Sigmoid colon (tissue), 6 donors: ENCODE measurements at regions not wholly inside any gene's neighbourhood (a gene's known extent, or its start where the extent isn't known, plus 50 kb on each side); places are given as distances from the start of the nearest gene placed in this dataset.

Source experiments
- DNase-seq: peaks from one replicate; pipeline ENCODE4 v3.0.0-alpha.2; 2019
- H3K27ac ChIP-seq, 4 donors: fragments of 200-600 bp; sonication (generic); one replicate each; pipeline ENCODE4 v1.5.1; 2016 to 2019; ENCODE audit warnings: mild to moderate bottlenecking in 1 of 4
- H3K27me3 ChIP-seq, 3 donors: fragments of 200-600 bp; sonication (generic); one replicate each; pipeline ENCODE4 v1.5.1; 2019; ENCODE audit warnings: mild to moderate bottlenecking in 1 of 3
- H3K36me3 ChIP-seq, 4 donors: fragments of 200-600 bp; sonication (generic); one replicate each; pipeline ENCODE4 v1.5.1; 2016 to 2019
- H3K4me1 ChIP-seq, 4 donors: fragments of 200-600 bp; sonication (generic); one replicate each; pipeline ENCODE4 v1.5.1; 2017 to 2019
- H3K4me3 ChIP-seq, 4 donors: fragments of 200-600 bp; sonication (generic); one replicate each; pipeline ENCODE4 v1.5.1; 2017 to 2019; ENCODE audit warnings: mild to moderate bottlenecking in 2 of 4, moderate library complexity in 1 of 4
- H3K9me3 ChIP-seq, 4 donors: fragments of 200-600 bp in 3 of 4; sonication (generic) in 3 of 4; one replicate each; pipeline versions ENCODE4 v1.5.1 to v1.6.1; 2013 to 2019
- CTCF ChIP-seq, 4 experiments: fragments of 450-650 bp in 3 of 4; fragments of 200-600 bp in 1 of 4; IDR thresholded peaks; one replicate each; pipeline ENCODE4 v1.5.1; 2016 to 2019; ENCODE audit warnings: antibody characterized with exemption in 4 of 4, mild to moderate bottlenecking in 3 of 4, moderate library complexity in 2 of 4
- EP300 ChIP-seq, 4 donors: sonication (generic); formaldehyde crosslinking; IDR thresholded peaks; one replicate each; pipeline ENCODE4 v1.6.1; 2017; ENCODE audit warnings: antibody characterized with exemption in 4 of 4
- POLR2A ChIP-seq, 2 donors: fragments of 450-650 bp; IDR thresholded peaks; one replicate each; pipeline ENCODE4 v1.6.1; 2016; ENCODE audit warnings: antibody characterized with exemption in 2 of 2, mild to moderate bottlenecking in 2 of 2, moderate library complexity in 2 of 2
- POLR2AphosphoS5 ChIP-seq, 4 donors: sonication (generic); formaldehyde crosslinking; IDR thresholded peaks; one replicate each; pipeline ENCODE4 v1.6.1; 2017; ENCODE audit warnings: antibody characterized with exemption in 4 of 4
- WGBS, 2 donors: extraction: QIAGEN DNeasy Blood & Tissue Kit; methylation state at CpG; one replicate each; pipeline ENCODE4 v1.1.7; 2013; 5-methylcytosine and 5-hydroxymethylcytosine counted together
- intact Hi-C: fragments of 100-400 bp; cut with DNase I; formaldehyde crosslinking; loops from one replicate; pipeline ENCODE4 v1.15.1; 2023
- donor health status: healthy with polysubstance abuse.
- donor health status: healthy.

GRCh38 chr5:158553195-158553961 lies 546.3 kb downstream of the EBF1 start:
- Histone ChIP-seq H3K36me3 (no peaks in the 10 kb centered on the region), H3K27me3 (no peaks in the 10 kb centered on the region), H3K27ac (peak overlapping the region; percentile 26 to 70 (median 50)), H3K9me3 (peaks cover 0 to 3% (median 0%) of the 10 kb centered on the region in 4 donors), H3K4me3 (no peak overlapping the region), H3K4me1 (peaks cover 0 to 8% (median 1%) of the 10 kb centered on the region in 4 donors)
- DNase-seq, result peak; percentile 76
- WGBS, 2 donors, result 74% methylated on average over 8 of the region's 8 CpGs
- intact Hi-C loops, result no loop called here
- TF ChIP-seq CTCF (IDR thresholded peaks at IDR 0.05) (no peak), POLR2AphosphoS5 (IDR thresholded peaks at IDR 0.05) (peak in 3 of 4 donors; percentile 36 to 56 (median 39))

- intact Hi-C loops, result no loop called here
- Histone ChIP-seq H3K36me3 (no peaks in the 10 kb centered on the region), H3K9me3 (peaks cover 0 to 5% (median 0%) of the 10 kb centered on the region in 4 donors), H3K27me3 (no peaks in the 10 kb centered on the region), H3K27ac (peak overlapping the region in 3 of 4 donors; percentile 38 to 70 (median 63)), H3K4me1 (peaks cover 0 to 8% (median 1%) of the 10 kb centered on the region in 4 donors), H3K4me3 (no peak overlapping the region)
- TF ChIP-seq POLR2A (IDR thresholded peaks at IDR 0.05) (no peak), EP300 (IDR thresholded peaks at IDR 0.05) (no peak), CTCF (IDR thresholded peaks at IDR 0.05) (no peak), POLR2AphosphoS5 (IDR thresholded peaks at IDR 0.05) (peak in 3 of 4 donors; percentile 22 to 47 (median 43))
- no peak for DNase-seq
- 60 to 79% methylated on average over 4 of the region's 4 CpGs for WGBS, 2 donors
These were observed 547.5 kb downstream of the EBF1 start for GRCh38 chr5:158552241-158552640.

- Histone ChIP-seq H3K27me3 (no peaks in the 10 kb centered on the region), H3K27ac (no peak overlapping the region), H3K4me3 (no peak overlapping the region), H3K36me3 (no peaks in the 10 kb centered on the region), H3K4me1 (peaks cover 0 to 8% (median 1%) of the 10 kb centered on the region in 4 donors), H3K9me3 (peaks cover 0 to 5% (median 0%) of the 10 kb centered on the region in 4 donors)
- DNase-seq, result no peak
- TF ChIP-seq POLR2A (IDR thresholded peaks at IDR 0.05) (no peak), EP300 (IDR thresholded peaks at IDR 0.05) (no peak), CTCF (IDR thresholded peaks at IDR 0.05) (no peak), POLR2AphosphoS5 (IDR thresholded peaks at IDR 0.05) (no peak)
- intact Hi-C loops, result no loop called here
- WGBS, 2 donors, result 88 to 90% methylated on average over 4 of the region's 4 CpGs
These were observed 550.4 kb downstream of the EBF1 start for GRCh38 chr5:158549311-158549710.

- Histone ChIP-seq H3K4me1 (no peaks in the 10 kb centered on the region), H3K4me3 (no peak overlapping the region), H3K27ac (no peak overlapping the region), H3K36me3 (no peaks in the 10 kb centered on the region), H3K27me3 (no peaks in the 10 kb centered on the region), H3K9me3 (peaks cover 0 to 5% (median 0%) of the 10 kb centered on the region in 4 donors)
- TF ChIP-seq POLR2AphosphoS5 (IDR thresholded peaks at IDR 0.05), result no peak
- no peak for TF ChIP-seq EP300 (IDR thresholded peaks at IDR 0.05)
- no peak for TF ChIP-seq CTCF (IDR thresholded peaks at IDR 0.05)
- TF ChIP-seq POLR2A (IDR thresholded peaks at IDR 0.05), result no peak
- 81 to 83% methylated on average over 9 of the region's 9 CpGs for WGBS, 2 donors
- no peak for DNase-seq
- intact Hi-C loops, result no loop called here
These were observed 553.0 kb downstream of the EBF1 start for GRCh38 chr5:158546748-158547147.
